ENCODE measurements at regions not wholly inside any gene's neighbourhood (a gene's known extent, or its start where the extent isn't known, plus 50 kb on each side); places are given as distances from the start of the nearest gene placed in this dataset.
"Not testable (repeated sequence)": the region's sequence is repeated elsewhere in the genome, so short reads cannot be mapped to it uniquely, and the experiment has no call there.

- DNase-seq; H3K27ac Mint-ChIP-seq; H3K9me3 Mint-ChIP-seq; H3K4me3 Mint-ChIP-seq; H3K4me1 Mint-ChIP-seq; ATAC-seq; H3K36me3 Mint-ChIP-seq (ENCODE audit: low read depth); H3K27me3 Mint-ChIP-seq: not testable (repeated sequence)
Observed at GRCh38 chr13:46437808-46438404, 50.9 kb upstream of the RUBCNL start.
